HEK293 (cell line): ENCODE measurements at regions not wholly inside any gene's neighbourhood (a gene's known extent, or its start where the extent isn't known, plus 50 kb on each side); places are given as distances from the start of the nearest gene placed in this dataset.

Experiments used
- CTCF ChIA-PET: fragments of 350-600 bp; formaldehyde crosslinking; extraction: SDS; loops from one replicate; lab custom pipeline; 2021; ENCODE audit warnings: antibody characterized with exemption; lab: Yijun Ruan, JAX
- POLR2A ChIA-PET: fragments of 300-600 bp; formaldehyde crosslinking; extraction: SDS; loops from one replicate; lab custom pipeline; 2020; ENCODE audit warnings: antibody characterized with exemption, inconsistent platforms; lab: Yijun Ruan, JAX
- H3K27ac ChIP-seq: fragments of 200-500 bp; sonication (Bioruptor generic); 2 replicates; pipeline ENCODE4 v1.5.1; 2014; ENCODE audit warnings: low read depth, low read length, control low read depth, inconsistent platforms; ENCODE audit errors: extremely low read depth
- H3K36me3 ChIP-seq, 2 experiments: fragments of 200-500 bp in 1 of 2; sonication (Bioruptor generic) in 1 of 2; 1 replicate in 1 of 2; 2 replicates in 1 of 2; pipeline ENCODE4 v1.5.1; 2014 to 2017; ENCODE audit warnings: inconsistent platforms in 2 of 2, low read length in 2 of 2; ENCODE audit not compliant: control insufficient read depth in 2 of 2, insufficient read depth in 1 of 2
- H3K4me1 ChIP-seq: fragments of 200-500 bp; sonication (Bioruptor generic); 2 replicates; pipeline ENCODE4 v1.5.1; 2014; ENCODE audit warnings: mild to moderate bottlenecking, low read length, inconsistent platforms; ENCODE audit not compliant: control insufficient read depth, insufficient read depth
- H3K4me3 ChIP-seq: 2 replicates; pipeline ENCODE4 v1.5.1; 2011; ENCODE audit warnings: low read depth, mild to moderate bottlenecking, control low read depth, low read length, moderate library complexity
- H3K9me3 ChIP-seq: fragments of 200-500 bp; sonication (Bioruptor generic); 2 replicates; pipeline ENCODE4 v1.5.1; 2014; ENCODE audit warnings: low read depth, low read length, inconsistent platforms; ENCODE audit not compliant: control insufficient read depth, insufficient read depth
- CTCF ChIP-seq: fragments of 450-650 bp; formaldehyde crosslinking; IDR thresholded peaks from 2 replicates; pipeline ENCODE4 v1.5.1; 2016; ENCODE audit warnings: missing biosample characterization, missing genetic modification characterization
- HOXA7 ChIP-seq: sonication (generic); formaldehyde crosslinking; IDR thresholded peaks from 2 replicates; pipeline ENCODE4 v1.8.1; 2022; ENCODE audit warnings: missing genetic modification reagents, borderline replicate concordance
- MZF1 ChIP-seq: fragments of 450-650 bp; formaldehyde crosslinking; IDR thresholded peaks from 2 replicates; pipeline ENCODE4 v1.5.1; 2017; ENCODE audit warnings: missing biosample characterization, missing genetic modification characterization, borderline replicate concordance
- RBAK ChIP-seq: fragments of 450-650 bp; formaldehyde crosslinking; IDR thresholded peaks from 2 replicates; pipeline ENCODE4 v1.5.1; 2016; ENCODE audit warnings: missing biosample characterization, missing genetic modification characterization
- TCF7L2 ChIP-seq: IDR thresholded peaks from 2 replicates; pipeline ENCODE4 v1.6.1; 2011; ENCODE audit warnings: low read depth, mild to moderate bottlenecking, inconsistent platforms, low read length, moderate library complexity, borderline replicate concordance
- TSHZ1 ChIP-seq: fragments of 450-650 bp; formaldehyde crosslinking; IDR thresholded peaks from 2 replicates; pipeline ENCODE4 v1.5.1; 2016; ENCODE audit warnings: missing biosample characterization, missing genetic modification characterization, borderline replicate concordance
- YY2 ChIP-seq: fragments of 450-650 bp; formaldehyde crosslinking; IDR thresholded peaks from 2 replicates; pipeline ENCODE4 v1.5.1; 2016; ENCODE audit warnings: missing biosample characterization, missing genetic modification characterization
- ZBTB44 ChIP-seq: fragments of 450-650 bp; IDR thresholded peaks from 2 replicates; pipeline ENCODE4 v1.5.1; 2018; ENCODE audit warnings: missing biosample characterization, mild to moderate bottlenecking, missing genetic modification characterization
- ZFP41 ChIP-seq: fragments of 450-650 bp; formaldehyde crosslinking; IDR thresholded peaks from 2 replicates; pipeline ENCODE4 v1.5.1; 2016; ENCODE audit warnings: missing biosample characterization, missing genetic modification characterization, borderline replicate concordance
- ZNF112 ChIP-seq: fragments of 450-650 bp; formaldehyde crosslinking; IDR thresholded peaks from 2 replicates; pipeline ENCODE4 v1.5.0; 2017; ENCODE audit warnings: missing biosample characterization, missing genetic modification characterization
- ZNF114 ChIP-seq: fragments of 450-650 bp; formaldehyde crosslinking; IDR thresholded peaks from 2 replicates; pipeline ENCODE4 v1.5.0; 2017; ENCODE audit warnings: missing biosample characterization, missing genetic modification characterization
- ZNF133 ChIP-seq: fragments of 450-650 bp; formaldehyde crosslinking; IDR thresholded peaks from 2 replicates; pipeline ENCODE4 v1.5.1; 2016; ENCODE audit warnings: missing biosample characterization, missing genetic modification characterization
- ZNF140 ChIP-seq: fragments of 450-650 bp; formaldehyde crosslinking; IDR thresholded peaks from 2 replicates; pipeline ENCODE4 v1.5.1; 2016; ENCODE audit warnings: missing biosample characterization, missing genetic modification characterization
- ZNF2 ChIP-seq: fragments of 450-650 bp; formaldehyde crosslinking; IDR thresholded peaks from 2 replicates; pipeline ENCODE4 v1.5.1; 2016; ENCODE audit warnings: missing biosample characterization, missing genetic modification characterization
- ZNF266 ChIP-seq: fragments of 450-650 bp; formaldehyde crosslinking; IDR thresholded peaks from 2 replicates; pipeline ENCODE4 v1.5.1; 2016; ENCODE audit warnings: missing biosample characterization, missing genetic modification characterization, low read depth
- ZNF510 ChIP-seq: fragments of 450-650 bp; formaldehyde crosslinking; IDR thresholded peaks from 2 replicates; pipeline ENCODE4 v1.5.1; 2018; ENCODE audit warnings: mild to moderate bottlenecking, missing genetic modification characterization, missing biosample characterization; ENCODE audit not compliant: insufficient replicate concordance
- ZNF776 ChIP-seq: fragments of 450-650 bp; formaldehyde crosslinking; IDR thresholded peaks from 2 replicates; pipeline ENCODE4 v1.5.0; 2017; ENCODE audit warnings: missing biosample characterization, missing genetic modification characterization, borderline replicate concordance
- TF ChIP-seq, protein P1 (sequence below): fragments of 450-650 bp; formaldehyde crosslinking; IDR thresholded peaks from 2 replicates; pipeline ENCODE4 v1.5.1; 2016; ENCODE audit warnings: missing biosample characterization, missing genetic modification characterization
- TF ChIP-seq, protein P2 (sequence below): fragments of 450-650 bp; formaldehyde crosslinking; IDR thresholded peaks from 2 replicates; pipeline ENCODE4 v1.5.1; 2017; ENCODE audit warnings: missing biosample characterization, missing genetic modification characterization
- TF ChIP-seq, protein P3 (sequence below): fragments of 450-650 bp; formaldehyde crosslinking; IDR thresholded peaks from 2 replicates; pipeline ENCODE4 v1.5.1; 2016; ENCODE audit warnings: missing biosample characterization, missing genetic modification characterization

- ChIA-PET CTCF (interaction anchor here (0.6 to 2.6 kb wide), 4 partner anchors 10 to 807 kb away, joined by 3 to 19 read pairs (median 4); no protein-coding TSS in a partner anchor), POLR2A (interaction anchor here (0.5 kb wide), 1 partner anchor 60 kb away, joined by 3 read pairs; no protein-coding TSS in a partner anchor)
- H3K4me1 ChIP-seq, result peaks cover 2% of the 10 kb centered on the region; the same call in 1 of the 2 replicates
- H3K36me3 ChIP-seq, result no peaks in the 10 kb centered on the region
- H3K9me3 ChIP-seq, result no peaks in the 10 kb centered on the region
- peak; percentile 65; the same call in 1 of the 2 replicates for TF ChIP-seq TCF7L2
- no peak for TF ChIP-seq ZNF2
- TF ChIP-seq, protein P1, sequence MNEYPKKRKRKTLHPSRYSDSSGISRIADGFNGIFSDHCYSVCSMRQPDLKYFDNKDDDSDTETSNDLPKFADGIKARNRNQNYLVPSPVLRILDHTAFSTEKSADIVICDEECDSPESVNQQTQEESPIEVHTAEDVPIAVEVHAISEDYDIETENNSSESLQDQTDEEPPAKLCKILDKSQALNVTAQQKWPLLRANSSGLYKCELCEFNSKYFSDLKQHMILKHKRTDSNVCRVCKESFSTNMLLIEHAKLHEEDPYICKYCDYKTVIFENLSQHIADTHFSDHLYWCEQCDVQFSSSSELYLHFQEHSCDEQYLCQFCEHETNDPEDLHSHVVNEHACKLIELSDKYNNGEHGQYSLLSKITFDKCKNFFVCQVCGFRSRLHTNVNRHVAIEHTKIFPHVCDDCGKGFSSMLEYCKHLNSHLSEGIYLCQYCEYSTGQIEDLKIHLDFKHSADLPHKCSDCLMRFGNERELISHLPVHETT (tag by site-specific recombination), result no peak
- no peak overlapping the region for H3K4me3 ChIP-seq
- no peak overlapping the region for H3K27ac ChIP-seq
These were observed 152.2 kb downstream of the PSAT1 start for GRCh38 chr9:78448960-78449673.

DNA sequence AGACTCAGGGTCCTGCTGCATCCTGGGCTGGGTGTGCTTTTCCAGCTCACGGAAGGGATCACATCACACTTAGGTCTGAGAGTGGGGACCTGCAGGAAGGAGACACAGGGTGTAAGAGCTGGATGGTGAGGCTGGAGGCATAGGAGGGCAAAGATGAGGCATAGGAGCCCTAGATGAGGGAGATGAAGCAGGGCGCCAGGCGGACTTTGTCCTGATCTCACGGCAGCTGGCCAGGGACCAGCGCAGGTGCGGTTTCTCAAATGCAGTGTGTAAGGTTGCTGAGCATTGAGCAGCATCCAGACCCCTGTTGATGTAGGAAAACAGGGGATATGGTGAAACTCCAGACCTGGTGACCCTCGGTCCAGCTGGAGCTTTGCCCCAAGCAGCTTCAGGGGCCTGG lies 156.5 kb downstream of the PSAT1 start:
- H3K27ac ChIP-seq, result no peak overlapping the region
- CTCF ChIA-PET, result interaction anchor here (0.7 kb wide), 1 partner anchor 14 kb away, joined by 4 read pairs; no protein-coding TSS in a partner anchor
- no peaks in the 10 kb centered on the region for H3K9me3 ChIP-seq
- TF ChIP-seq ZNF133 (tag by site-specific recombination) (no peak), TSHZ1 (tag by site-specific recombination) (no peak), YY2 (tag by site-specific recombination) (no peak), ZNF114 (no peak), ZNF266 (no peak), ZNF776 (tag by site-specific recombination) (no peak), ZFP41 (tag by site-specific recombination) (no peak), ZNF510 (tag by site-specific recombination) (no peak), ZBTB44 (no peak), HOXA7 (CRISPR knock-in tag) (no peak), MZF1 (tag by site-specific recombination) (no peak), ZNF140 (tag by site-specific recombination) (no peak), CTCF (tag by site-specific recombination) (no peak), RBAK (tag by site-specific recombination) (no peak), ZNF112 (tag by site-specific recombination) (no peak)
- TF ChIP-seq, protein P2, sequence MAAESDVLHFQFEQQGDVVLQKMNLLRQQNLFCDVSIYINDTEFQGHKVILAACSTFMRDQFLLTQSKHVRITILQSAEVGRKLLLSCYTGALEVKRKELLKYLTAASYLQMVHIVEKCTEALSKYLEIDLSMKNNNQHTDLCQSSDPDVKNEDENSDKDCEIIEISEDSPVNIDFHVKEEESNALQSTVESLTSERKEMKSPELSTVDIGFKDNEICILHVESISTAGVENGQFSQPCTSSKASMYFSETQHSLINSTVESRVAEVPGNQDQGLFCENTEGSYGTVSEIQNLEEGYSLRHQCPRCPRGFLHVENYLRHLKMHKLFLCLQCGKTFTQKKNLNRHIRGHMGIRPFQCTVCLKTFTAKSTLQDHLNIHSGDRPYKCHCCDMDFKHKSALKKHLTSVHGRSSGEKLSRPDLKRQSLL (tag by site-specific recombination), result no peak
- TF ChIP-seq, protein P3, sequence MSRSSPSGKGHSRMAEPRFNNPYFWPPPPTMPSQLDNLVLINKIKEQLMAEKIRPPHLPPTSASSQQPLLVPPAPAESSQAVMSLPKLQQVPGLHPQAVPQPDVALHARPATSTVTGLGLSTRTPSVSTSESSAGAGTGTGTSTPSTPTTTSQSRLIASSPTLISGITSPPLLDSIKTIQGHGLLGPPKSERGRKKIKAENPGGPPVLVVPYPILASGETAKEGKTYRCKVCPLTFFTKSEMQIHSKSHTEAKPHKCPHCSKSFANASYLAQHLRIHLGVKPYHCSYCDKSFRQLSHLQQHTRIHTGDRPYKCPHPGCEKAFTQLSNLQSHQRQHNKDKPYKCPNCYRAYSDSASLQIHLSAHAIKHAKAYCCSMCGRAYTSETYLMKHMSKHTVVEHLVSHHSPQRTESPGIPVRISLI (tag by site-specific recombination), result no peak

More for the DNA sequence above, 156.5 kb downstream of the PSAT1 start:
- POLR2A ChIA-PET, result interaction anchor here (0.5 kb wide), 1 partner anchor 49 kb away, joined by 5 read pairs; no protein-coding TSS in a partner anchor
- H3K36me3 ChIP-seq, result no peaks in the 10 kb centered on the region
- peaks cover 2% of the 10 kb centered on the region; the same call in 1 of the 2 replicates for H3K4me1 ChIP-seq
- H3K4me3 ChIP-seq, result no peak overlapping the region
